ENCODE measurements at regions not wholly inside any gene's neighbourhood (a gene's known extent, or its start where the extent isn't known, plus 50 kb on each side); places are given as distances from the start of the nearest gene placed in this dataset.

- no peaks in the 10 kb centered on the region for H3K4me1 ChIP-seq (ENCODE audit: control insufficient read depth in 2 of 2, insufficient read depth in 2 of 2, low read length in 1 of 2)
- peaks cover 2 to 3% of the 10 kb centered on the region in 2 donors for H3K9me3 ChIP-seq (ENCODE audit: control insufficient read depth in 2 of 2, insufficient read depth in 1 of 2, low read depth in 1 of 2, low read length in 1 of 2)
- H3K36me3 ChIP-seq (ENCODE audit: control insufficient read depth in 2 of 2, insufficient read depth in 2 of 2, low read length in 1 of 2) = no peaks in the 10 kb centered on the region
- WGBS, 2 donors = 76 to 77% methylated on average over 3 of the region's 3 CpGs
- no peaks in the 10 kb centered on the region for H3K27me3 ChIP-seq (ENCODE audit: control insufficient read depth in 1 of 2, insufficient read depth in 2 of 2, low read length in 2 of 2)
- H3K27ac ChIP-seq (ENCODE audit: low read depth in 2 of 2, low read length in 1 of 2) = no peak overlapping the region
- H3K4me3 ChIP-seq (ENCODE audit: low read depth in 1 of 2, low read length in 2 of 2) = no peak overlapping the region
Measured at GRCh38 chr18:41353777-41354528, 601.1 kb upstream of the PIK3C3 start.

GRCh38 chr18:41351430-41351829 is 603.6 kb upstream of the PIK3C3 start:
- no peaks in the 10 kb centered on the region for H3K27me3 ChIP-seq (ENCODE audit: control insufficient read depth in 1 of 2, insufficient read depth in 2 of 2, low read length in 2 of 2)
- no peak overlapping the region for H3K27ac ChIP-seq (ENCODE audit: low read depth in 2 of 2, low read length in 1 of 2)
- no peaks in the 10 kb centered on the region for H3K36me3 ChIP-seq (ENCODE audit: control insufficient read depth in 2 of 2, insufficient read depth in 2 of 2, low read length in 1 of 2)
- no peaks in the 10 kb centered on the region for H3K4me1 ChIP-seq (ENCODE audit: control insufficient read depth in 2 of 2, insufficient read depth in 2 of 2, low read length in 1 of 2)
- peaks cover 0 to under 1% of the 10 kb centered on the region in 2 donors for H3K9me3 ChIP-seq (ENCODE audit: control insufficient read depth in 2 of 2, insufficient read depth in 1 of 2, low read depth in 1 of 2, low read length in 1 of 2)
- H3K4me3 ChIP-seq (ENCODE audit: low read depth in 1 of 2, low read length in 2 of 2) = no peak overlapping the region
- 60 to 74% methylated on average over 3 of the region's 3 CpGs for whole genome bisulfite sequencing, 2 donors

DNA sequence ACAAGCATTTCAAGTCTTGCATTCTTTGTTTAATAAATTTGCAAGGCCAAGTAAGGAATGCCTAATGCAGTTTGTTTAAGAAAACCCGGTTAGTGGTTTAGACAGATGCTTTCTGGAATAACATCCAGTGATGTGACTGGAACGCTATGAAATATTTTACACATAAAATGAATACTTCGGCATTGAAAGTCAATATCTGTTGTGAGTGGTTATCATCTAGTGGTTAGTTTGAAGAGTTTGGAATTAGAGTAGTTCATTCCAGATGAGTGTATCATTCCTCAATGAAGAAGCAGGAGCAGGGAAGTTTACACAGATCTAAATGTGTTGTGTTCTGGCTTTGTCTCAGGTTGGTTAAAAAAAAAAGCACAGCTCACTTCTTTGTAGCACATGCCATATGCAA is 608.0 kb upstream of the PIK3C3 start:
- H3K4me1 ChIP-seq (ENCODE audit: control insufficient read depth in 2 of 2, insufficient read depth in 2 of 2, low read length in 1 of 2) = no peaks in the 10 kb centered on the region
- no peak overlapping the region for H3K27ac ChIP-seq (ENCODE audit: low read depth in 2 of 2, low read length in 1 of 2)
- H3K27me3 ChIP-seq (ENCODE audit: control insufficient read depth in 1 of 2, insufficient read depth in 2 of 2, low read length in 2 of 2) = no peaks in the 10 kb centered on the region
- 78 to 83% methylated on average over 3 of the region's 3 CpGs for WGBS, 2 donors
- no peaks in the 10 kb centered on the region for H3K36me3 ChIP-seq (ENCODE audit: control insufficient read depth in 2 of 2, insufficient read depth in 2 of 2, low read length in 1 of 2)
- no peak overlapping the region for H3K4me3 ChIP-seq (ENCODE audit: low read depth in 1 of 2, low read length in 2 of 2)
- H3K9me3 ChIP-seq (ENCODE audit: control insufficient read depth in 2 of 2, insufficient read depth in 1 of 2, low read depth in 1 of 2, low read length in 1 of 2) = no peaks in the 10 kb centered on the region

DNA sequence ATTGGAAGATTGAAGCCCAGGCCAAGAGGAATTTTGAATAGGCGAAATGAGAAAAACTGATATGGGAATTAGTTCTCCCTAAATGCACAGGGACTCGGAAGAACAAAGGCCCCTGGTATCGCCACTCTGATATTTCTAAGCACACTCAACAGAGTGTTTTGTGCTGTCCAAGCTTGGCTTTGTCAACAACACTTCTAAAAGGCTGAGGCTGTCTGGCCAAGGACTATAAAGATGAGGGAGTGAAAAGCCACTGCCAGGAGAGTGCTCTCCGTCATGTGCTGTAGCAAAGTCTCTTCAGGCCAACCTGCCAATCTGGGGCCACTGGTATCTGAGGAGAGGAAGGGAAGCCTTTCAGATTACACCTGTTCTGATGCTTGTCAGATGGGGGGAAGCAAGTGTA is 611.2 kb upstream of the PIK3C3 start:
- Histone ChIP-seq H3K9me3 (ENCODE audit: control insufficient read depth in 2 of 2, insufficient read depth in 1 of 2, low read depth in 1 of 2, low read length in 1 of 2) (no peaks in the 10 kb centered on the region), H3K27me3 (ENCODE audit: control insufficient read depth in 1 of 2, insufficient read depth in 2 of 2, low read length in 2 of 2) (no peaks in the 10 kb centered on the region), H3K4me1 (ENCODE audit: control insufficient read depth in 2 of 2, insufficient read depth in 2 of 2, low read length in 1 of 2) (no peaks in the 10 kb centered on the region), H3K27ac (ENCODE audit: low read depth in 2 of 2, low read length in 1 of 2) (no peak overlapping the region), H3K36me3 (ENCODE audit: control insufficient read depth in 2 of 2, insufficient read depth in 2 of 2, low read length in 1 of 2) (no peaks in the 10 kb centered on the region), H3K4me3 (ENCODE audit: low read depth in 1 of 2, low read length in 2 of 2) (no peak overlapping the region)
- 89 to 93% methylated on average over 4 of the region's 4 CpGs for whole genome bisulfite sequencing, 2 donors

DNA sequence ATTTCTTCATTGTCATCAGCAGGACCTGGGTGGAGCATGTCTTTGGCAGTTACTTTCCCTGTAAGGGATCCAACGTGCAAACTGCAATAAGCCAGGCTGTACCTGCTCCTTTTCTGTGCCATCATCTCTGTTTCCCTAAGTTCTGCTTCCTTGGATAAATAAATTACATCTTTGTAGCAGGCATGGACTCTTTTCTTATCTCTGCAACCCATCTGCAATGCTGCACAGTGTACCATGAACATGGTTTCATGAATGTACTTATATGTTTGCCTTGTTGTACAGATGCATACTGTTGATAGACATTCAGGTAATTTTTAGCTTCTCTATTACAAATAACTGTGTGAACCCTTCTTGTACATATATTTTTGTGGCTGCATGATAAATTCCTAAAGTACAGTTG is 616.7 kb upstream of the PIK3C3 start:
- H3K4me1 ChIP-seq (ENCODE audit: control insufficient read depth in 2 of 2, insufficient read depth in 2 of 2, low read length in 1 of 2) = no peaks in the 10 kb centered on the region
- no peak overlapping the region for H3K27ac ChIP-seq (ENCODE audit: low read depth in 2 of 2, low read length in 1 of 2)
- H3K9me3 ChIP-seq (ENCODE audit: control insufficient read depth in 2 of 2, insufficient read depth in 1 of 2, low read depth in 1 of 2, low read length in 1 of 2) = no peaks in the 10 kb centered on the region
- H3K36me3 ChIP-seq (ENCODE audit: control insufficient read depth in 2 of 2, insufficient read depth in 2 of 2, low read length in 1 of 2) = no peaks in the 10 kb centered on the region
- H3K4me3 ChIP-seq (ENCODE audit: low read depth in 1 of 2, low read length in 2 of 2) = no peak overlapping the region
- WGBS, 2 donors = 33 to 40% methylated on average over 1 of the region's 1 CpG
- H3K27me3 ChIP-seq (ENCODE audit: control insufficient read depth in 1 of 2, insufficient read depth in 2 of 2, low read length in 2 of 2) = no peaks in the 10 kb centered on the region

DNA sequence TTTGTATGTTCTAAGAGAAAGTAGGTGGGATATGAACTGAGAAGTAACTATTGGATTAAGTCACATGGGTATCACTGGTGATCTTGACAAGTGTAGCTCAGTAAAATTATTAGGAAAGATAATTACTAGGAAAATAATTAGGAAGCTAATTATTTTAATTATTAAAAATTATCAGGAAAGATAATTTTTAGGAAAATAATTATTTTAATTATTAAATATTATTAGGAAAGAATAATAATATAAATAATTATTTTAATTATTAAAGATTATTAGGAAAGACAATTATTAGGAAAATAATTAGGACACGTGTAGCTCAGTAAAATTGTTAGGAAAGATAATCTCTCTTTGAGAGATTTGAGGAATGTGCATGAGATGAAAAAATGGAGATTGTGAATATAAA is 623.4 kb upstream of the PIK3C3 start:
- Histone ChIP-seq H3K27ac (ENCODE audit: low read depth in 2 of 2, low read length in 1 of 2) (no peak overlapping the region), H3K27me3 (ENCODE audit: control insufficient read depth in 1 of 2, insufficient read depth in 2 of 2, low read length in 2 of 2) (no peaks in the 10 kb centered on the region), H3K4me3 (ENCODE audit: low read depth in 1 of 2, low read length in 2 of 2) (no peak overlapping the region), H3K9me3 (ENCODE audit: control insufficient read depth in 2 of 2, insufficient read depth in 1 of 2, low read depth in 1 of 2, low read length in 1 of 2) (peaks cover 0 to 3% of the 10 kb centered on the region in 2 donors), H3K4me1 (ENCODE audit: control insufficient read depth in 2 of 2, insufficient read depth in 2 of 2, low read length in 1 of 2) (no peaks in the 10 kb centered on the region), H3K36me3 (ENCODE audit: control insufficient read depth in 2 of 2, insufficient read depth in 2 of 2, low read length in 1 of 2) (no peaks in the 10 kb centered on the region)
- 74 to 94% methylated on average over 1 of the region's 1 CpG for WGBS, 2 donors

GRCh38 chr18:41326311-41326710 is 628.7 kb upstream of the PIK3C3 start:
- 51 to 52% methylated on average over 2 of the region's 2 CpGs for WGBS, 2 donors

GRCh38 chr18:41324934-41325333 is 630.1 kb upstream of the PIK3C3 start:
- Histone ChIP-seq H3K4me3 (ENCODE audit: low read depth in 1 of 2, low read length in 2 of 2) (no peak overlapping the region), H3K36me3 (ENCODE audit: control insufficient read depth in 2 of 2, insufficient read depth in 2 of 2, low read length in 1 of 2) (no peaks in the 10 kb centered on the region)
- 68 to 76% methylated on average over 2 of the region's 2 CpGs for WGBS, 2 donors

More at GRCh38 chr18:41326311-41326710, 628.7 kb upstream of the PIK3C3 start:
- Histone ChIP-seq H3K4me1 (ENCODE audit: control insufficient read depth in 2 of 2, insufficient read depth in 2 of 2, low read length in 1 of 2) (peaks cover 0 to 2% of the 10 kb centered on the region in 2 donors), H3K27ac (ENCODE audit: low read depth in 2 of 2, low read length in 1 of 2) (no peak overlapping the region), H3K4me3 (ENCODE audit: low read depth in 1 of 2, low read length in 2 of 2) (no peak overlapping the region), H3K9me3 (ENCODE audit: control insufficient read depth in 2 of 2, insufficient read depth in 1 of 2, low read depth in 1 of 2, low read length in 1 of 2) (peaks cover 0 to 3% of the 10 kb centered on the region in 2 donors), H3K27me3 (ENCODE audit: control insufficient read depth in 1 of 2, insufficient read depth in 2 of 2, low read length in 2 of 2) (no peaks in the 10 kb centered on the region), H3K36me3 (ENCODE audit: control insufficient read depth in 2 of 2, insufficient read depth in 2 of 2, low read length in 1 of 2) (no peaks in the 10 kb centered on the region)

GRCh38 chr18:41324020-41324791 is 630.8 kb upstream of the PIK3C3 start:
- H3K27me3 ChIP-seq (ENCODE audit: control insufficient read depth in 1 of 2, insufficient read depth in 2 of 2, low read length in 2 of 2) = no peaks in the 10 kb centered on the region
- H3K4me1 ChIP-seq (ENCODE audit: control insufficient read depth in 2 of 2, insufficient read depth in 2 of 2, low read length in 1 of 2) = peaks cover 0 to 4% of the 10 kb centered on the region in 2 donors
- H3K27ac ChIP-seq (ENCODE audit: low read depth in 2 of 2, low read length in 1 of 2) = peak overlapping the region; percentile 50 to 87
- WGBS, 2 donors = 56 to 58% methylated on average over 2 of the region's 2 CpGs
- H3K9me3 ChIP-seq (ENCODE audit: control insufficient read depth in 2 of 2, insufficient read depth in 1 of 2, low read depth in 1 of 2, low read length in 1 of 2) = peaks cover 0 to 3% of the 10 kb centered on the region in 2 donors
- no peak overlapping the region for H3K4me3 ChIP-seq (ENCODE audit: low read depth in 1 of 2, low read length in 2 of 2)
- no peaks in the 10 kb centered on the region for H3K36me3 ChIP-seq (ENCODE audit: control insufficient read depth in 2 of 2, insufficient read depth in 2 of 2, low read length in 1 of 2)

More at GRCh38 chr18:41324934-41325333, 630.1 kb upstream of the PIK3C3 start:
- Histone ChIP-seq H3K27ac (ENCODE audit: low read depth in 2 of 2, low read length in 1 of 2) (peak overlapping the region; percentile 50 to 87), H3K9me3 (ENCODE audit: control insufficient read depth in 2 of 2, insufficient read depth in 1 of 2, low read depth in 1 of 2, low read length in 1 of 2) (peaks cover 0 to 3% of the 10 kb centered on the region in 2 donors), H3K4me1 (ENCODE audit: control insufficient read depth in 2 of 2, insufficient read depth in 2 of 2, low read length in 1 of 2) (peaks cover 0 to 2% of the 10 kb centered on the region in 2 donors), H3K27me3 (ENCODE audit: control insufficient read depth in 1 of 2, insufficient read depth in 2 of 2, low read length in 2 of 2) (no peaks in the 10 kb centered on the region)

All from esophagus (tissue), 2 donors.